ENCODE measurements at regions not wholly inside any gene's neighbourhood (a gene's known extent, or its start where the extent isn't known, plus 50 kb on each side); places are given as distances from the start of the nearest gene placed in this dataset.

DNA sequence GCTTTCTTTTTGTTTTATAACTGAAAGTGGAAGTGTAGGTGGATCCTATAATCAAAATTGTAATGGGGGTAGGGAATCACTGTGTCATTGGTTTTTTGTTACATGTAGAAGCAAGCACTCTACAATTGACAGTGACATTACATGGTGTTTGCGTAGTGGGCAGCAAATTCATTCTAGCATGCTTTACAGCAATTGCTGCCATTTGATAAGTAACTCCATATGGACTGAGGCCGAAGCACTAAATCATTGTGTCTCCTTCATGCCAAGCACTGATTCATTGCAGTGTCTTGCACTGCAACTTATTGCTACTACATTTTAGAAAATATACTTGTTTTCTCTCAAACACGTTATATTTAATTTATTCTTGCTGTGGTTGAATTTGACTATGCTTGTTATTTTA lies 933.9 kb downstream of the NSUN3 start:
- no peak for DNase-seq (ENCODE audit: low read depth)

DNA sequence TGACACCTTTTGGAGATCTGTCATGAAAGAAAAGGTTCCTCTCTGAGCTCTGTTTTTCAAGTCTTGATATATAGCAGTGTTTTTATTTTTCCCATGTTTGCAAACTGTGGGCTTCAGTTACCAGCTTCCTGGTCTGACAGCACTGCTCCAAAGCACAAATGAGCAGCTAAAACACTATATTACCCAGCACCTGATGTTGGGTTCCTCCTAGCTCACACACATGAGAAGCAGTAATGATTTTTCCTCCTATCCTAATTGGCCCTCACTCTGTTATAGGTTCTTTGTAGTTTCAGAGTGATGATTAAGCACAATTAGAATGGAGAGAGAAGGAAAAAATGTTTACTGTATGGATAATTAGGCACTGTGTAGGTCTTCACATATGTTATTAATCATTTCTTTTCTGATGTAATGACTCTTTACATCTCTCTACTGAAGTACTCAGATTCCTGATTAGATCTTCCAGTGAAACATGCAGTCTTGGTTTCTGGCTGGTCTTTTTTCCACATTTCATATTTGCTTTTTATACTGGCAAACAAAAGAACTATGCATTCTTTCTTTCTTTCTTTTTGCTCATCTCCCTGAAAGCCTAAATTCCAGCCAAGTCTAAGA lies 939.7 kb downstream of the NSUN3 start:
- DNase-seq (ENCODE audit: low read depth): no peak

DNA sequence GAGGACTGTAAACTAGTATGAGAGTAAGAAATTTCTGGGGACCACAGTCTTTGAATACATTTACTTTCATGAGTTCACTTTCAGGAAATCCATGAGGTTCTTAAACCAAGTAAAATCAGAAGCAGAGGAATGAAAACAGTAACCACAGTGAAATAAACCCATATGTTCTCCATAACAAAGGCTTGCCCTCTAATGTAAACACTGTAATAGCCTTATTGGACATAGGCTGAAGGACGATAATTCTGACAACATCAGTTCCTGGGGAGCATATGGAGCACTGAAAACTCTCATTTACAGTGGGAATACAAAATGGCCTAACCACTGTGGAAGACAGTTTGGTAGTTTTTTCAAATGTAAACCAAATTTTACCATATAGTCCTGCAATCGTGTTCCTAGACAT lies 965.8 kb downstream of the NSUN3 start:
- DNase-seq (ENCODE audit: low read depth): no peak

DNA sequence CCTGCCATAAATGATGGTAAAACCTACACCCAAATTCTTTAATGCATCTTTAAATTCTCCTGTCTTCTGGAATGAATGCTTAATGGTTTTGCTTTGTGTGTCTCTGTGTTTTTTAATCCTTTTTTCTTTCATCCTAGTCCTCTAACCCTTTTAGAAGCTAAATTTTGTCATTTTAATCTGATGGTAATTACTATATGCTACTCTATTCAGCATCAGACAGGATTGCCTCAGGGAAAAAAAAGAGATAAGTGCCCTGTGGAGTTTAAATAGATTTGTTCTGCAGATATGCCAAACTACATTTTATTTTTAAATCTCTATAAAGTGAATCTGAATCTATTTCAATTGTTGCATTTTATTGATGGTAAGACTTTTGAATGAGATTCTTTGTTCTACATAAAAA lies 966.8 kb downstream of the NSUN3 start:
- no peak for DNase-seq (ENCODE audit: low read depth)

DNA sequence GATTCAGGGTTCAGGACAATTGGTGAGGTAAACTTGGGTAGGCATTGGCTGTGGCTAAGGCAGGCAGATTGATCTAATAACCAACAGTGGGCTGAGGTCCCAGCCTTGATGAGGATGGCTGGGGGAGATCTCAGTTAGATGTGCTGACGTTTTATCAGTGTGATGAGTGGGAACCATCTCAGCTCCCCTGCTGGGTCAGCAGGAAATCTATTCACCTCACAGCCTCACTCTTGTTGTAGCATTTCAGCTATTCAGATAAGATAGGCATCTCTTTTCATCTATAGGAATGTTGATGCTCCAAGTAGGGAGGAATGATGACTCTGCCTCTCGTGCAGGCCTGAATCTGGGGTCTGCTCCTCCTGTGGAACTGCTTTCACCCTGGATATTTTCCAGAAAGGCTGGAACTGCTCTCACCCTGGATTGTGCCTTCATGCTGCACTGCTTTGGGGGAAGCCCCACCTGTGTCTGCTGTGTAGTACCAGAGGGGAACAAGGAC lies 973.7 kb downstream of the NSUN3 start:
- no peak for DNase-seq (ENCODE audit: low read depth)

DNA sequence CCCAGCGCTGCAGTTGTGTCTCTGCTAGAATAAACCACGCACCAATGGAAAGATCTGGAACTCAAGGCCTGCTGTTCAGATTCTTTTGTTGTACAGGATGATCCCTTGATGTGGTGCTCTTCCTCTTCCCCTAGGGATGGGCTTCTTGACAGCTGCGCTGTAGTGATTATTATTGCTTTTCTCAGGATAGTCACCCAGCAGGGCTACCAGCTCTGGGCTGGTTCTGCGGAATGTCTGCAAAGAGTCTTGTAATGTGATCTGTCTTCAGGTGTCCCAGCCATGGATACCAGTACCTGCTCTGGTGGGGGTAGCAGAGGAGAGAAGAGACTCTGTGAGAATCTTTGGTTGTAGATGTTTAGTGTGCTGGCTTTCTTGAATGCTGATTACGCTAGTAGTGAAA lies 974.2 kb downstream of the NSUN3 start:
- DNase-seq (ENCODE audit: low read depth): no peak

DNA sequence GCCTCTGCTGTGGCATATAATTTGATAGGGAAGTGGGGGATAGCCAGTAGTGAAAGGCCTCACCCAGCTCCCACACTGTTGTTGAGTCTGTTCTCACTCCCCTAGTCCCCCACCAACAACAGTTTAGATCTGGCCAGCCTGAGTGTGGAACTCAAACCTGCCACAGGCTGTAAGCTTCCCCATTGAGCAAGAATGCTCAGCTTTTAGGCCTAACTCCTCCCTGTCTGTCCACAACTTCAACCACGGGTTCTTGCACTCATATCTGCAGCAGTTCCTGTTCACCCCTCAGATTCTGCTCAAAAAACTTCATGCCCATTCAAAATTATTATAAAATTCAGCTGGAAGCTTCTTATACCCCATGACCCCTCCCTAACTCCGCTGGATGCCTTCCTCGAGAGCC lies 975.1 kb downstream of the NSUN3 start:
- DNase-seq (ENCODE audit: low read depth): no peak

DNA sequence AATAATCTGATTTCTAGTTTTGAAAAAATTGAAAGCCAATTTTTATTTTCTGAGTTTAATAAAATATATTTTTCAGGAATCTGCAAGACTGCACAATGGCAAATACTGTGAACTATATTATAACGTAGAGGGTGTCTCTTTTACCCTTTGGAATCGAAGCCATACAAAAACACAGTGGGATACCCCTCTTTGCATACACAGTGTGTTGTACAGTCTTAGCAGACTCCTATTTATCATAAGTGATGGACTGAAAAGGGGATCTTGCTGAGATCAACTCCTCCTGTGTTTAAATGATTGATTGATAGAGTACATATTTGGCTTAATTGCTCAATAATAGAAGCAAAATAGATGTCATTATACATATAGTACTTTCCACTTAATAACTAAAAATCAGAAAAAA lies 981.2 kb downstream of the NSUN3 start:
- DNase-seq (ENCODE audit: low read depth): no peak

DNA sequence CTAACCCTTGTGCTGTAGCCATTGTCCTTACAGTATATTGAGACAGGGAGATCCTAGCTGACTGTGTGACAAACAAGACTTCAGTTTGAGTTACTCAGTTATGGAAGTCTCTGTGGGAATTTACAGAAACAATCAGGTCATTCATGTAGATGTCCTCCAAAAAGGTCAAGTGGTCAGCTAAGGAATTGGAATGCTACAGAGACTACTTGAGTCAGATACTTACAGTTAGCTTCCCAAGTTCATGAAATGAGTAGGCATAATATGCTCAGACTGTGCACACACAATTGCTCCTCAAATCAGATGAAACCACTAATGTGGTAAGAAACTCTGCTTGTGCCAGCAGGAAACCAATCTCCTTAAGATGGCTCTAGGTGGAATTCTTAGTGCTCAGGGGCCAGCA lies 985.7 kb downstream of the NSUN3 start:
- DNase-seq (ENCODE audit: low read depth): no peak

DNA sequence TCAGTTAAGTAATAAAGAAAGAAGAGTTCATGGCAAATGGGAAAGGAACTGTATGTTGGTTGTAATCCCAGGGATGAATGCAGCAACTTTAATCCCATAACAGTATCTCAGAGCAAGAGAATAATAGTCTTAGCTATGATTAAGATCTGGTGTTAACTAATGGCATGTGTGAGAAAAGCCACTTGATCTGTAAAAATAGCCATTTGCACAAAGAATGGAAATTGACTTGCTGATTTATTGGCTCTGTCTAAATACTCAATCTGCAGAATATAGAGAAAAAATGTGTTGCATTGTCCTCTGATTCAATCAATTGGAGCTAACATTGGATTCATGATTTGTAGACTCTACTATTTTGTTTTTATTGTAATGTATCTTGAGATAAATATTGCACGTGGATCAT lies 987.0 kb downstream of the NSUN3 start:
- DNase-seq (ENCODE audit: low read depth): no peak

DNA sequence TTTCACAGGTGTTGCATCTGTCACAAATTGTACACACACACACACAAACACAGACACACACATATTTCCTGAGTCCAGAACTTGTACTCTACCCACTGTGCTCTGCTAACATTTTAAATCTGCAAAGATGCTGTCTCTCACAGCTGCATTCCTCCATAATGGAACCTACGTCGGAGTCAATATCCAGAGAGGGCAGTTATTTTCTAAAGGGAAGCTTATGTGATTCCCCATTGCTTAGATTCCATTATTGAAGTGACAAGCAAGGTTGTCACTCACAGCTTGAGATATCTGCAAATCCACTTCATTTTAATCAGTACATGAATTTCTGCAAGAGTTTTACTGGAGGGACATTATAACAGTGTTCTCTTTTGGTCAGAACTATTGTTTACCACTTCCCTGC lies 992.4 kb downstream of the NSUN3 start:
- DNase-seq (ENCODE audit: low read depth): no peak

DNA sequence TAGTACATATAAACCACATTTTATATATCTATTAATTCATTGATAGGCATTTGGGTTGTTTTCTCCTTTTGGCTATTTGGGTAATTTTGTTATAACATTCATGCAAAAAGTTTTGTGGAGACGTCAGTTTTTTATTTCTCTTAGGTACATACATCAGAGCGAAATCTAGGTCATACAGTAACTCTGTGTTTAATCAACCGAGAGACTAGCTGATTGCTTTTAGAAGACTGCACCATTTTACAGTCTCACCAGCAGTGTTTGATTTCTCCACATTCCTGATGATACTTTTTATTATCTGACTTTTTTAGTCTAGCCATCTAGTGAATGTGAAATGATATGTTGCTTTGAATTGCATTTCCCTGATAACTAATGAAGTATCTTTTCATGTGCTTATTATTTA lies 1019.3 kb downstream of the NSUN3 start:
- no peak for DNase-seq (ENCODE audit: low read depth)

DNA sequence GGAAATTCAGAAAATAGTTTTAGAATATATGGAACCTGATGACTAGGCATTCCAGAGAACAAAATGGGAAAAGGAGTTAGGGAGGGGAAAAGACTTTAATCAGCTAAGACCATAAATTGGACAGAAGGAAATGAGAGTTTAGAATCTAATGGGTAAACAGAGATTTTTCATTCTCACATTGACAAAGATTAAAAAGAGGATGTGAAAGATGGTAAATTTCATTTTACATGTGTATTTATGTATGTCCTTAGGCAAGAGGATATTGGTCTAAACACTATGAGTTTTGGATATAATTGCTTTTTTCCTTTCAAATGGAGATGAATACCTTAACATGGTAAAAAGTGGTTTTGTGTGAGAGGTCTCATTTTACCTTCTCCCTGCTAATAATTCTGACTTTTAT lies 1021.9 kb downstream of the NSUN3 start:
- DNase-seq (ENCODE audit: low read depth): no peak

DNA sequence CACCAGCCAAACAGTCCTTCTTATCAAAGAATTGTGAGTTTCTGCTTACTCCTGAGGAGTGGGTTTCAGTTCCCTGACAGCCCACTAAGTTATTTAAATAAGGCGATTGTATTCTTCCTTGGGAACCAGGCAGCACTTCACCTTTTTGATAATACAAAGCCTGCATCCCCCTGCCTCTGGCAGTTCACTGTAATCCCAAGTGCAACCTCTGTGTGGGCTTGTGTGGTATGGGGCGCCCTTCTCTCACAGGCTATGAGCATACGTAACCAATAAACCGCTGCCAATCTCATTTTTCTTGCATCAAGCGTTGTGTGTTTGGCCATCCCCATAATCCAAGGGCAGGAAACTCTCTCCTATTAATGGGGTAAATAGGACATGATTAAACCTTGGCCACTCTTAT lies 1025.6 kb downstream of the NSUN3 start:
- no peak for DNase-seq (ENCODE audit: low read depth)

DNA sequence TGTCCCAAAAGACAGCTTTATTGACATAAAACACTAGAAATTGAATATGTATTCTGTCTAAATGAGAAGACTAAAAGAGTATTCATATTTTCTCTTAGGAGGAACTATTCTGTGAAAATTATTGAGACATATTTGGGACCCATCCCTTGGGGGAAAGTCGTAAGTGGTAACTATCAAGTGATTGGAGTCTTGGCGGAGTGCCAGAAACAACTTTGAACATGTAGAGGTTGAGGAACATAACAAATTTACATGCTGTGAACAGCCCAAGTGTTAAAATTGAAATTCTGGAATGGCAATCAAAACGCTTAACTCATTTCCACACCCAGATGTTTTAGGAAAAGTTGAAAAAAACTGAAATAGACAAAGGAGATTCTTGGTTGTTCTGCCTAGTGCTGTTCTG lies 1034.6 kb downstream of the NSUN3 start:
- DNase-seq (ENCODE audit: low read depth): no peak

DNA sequence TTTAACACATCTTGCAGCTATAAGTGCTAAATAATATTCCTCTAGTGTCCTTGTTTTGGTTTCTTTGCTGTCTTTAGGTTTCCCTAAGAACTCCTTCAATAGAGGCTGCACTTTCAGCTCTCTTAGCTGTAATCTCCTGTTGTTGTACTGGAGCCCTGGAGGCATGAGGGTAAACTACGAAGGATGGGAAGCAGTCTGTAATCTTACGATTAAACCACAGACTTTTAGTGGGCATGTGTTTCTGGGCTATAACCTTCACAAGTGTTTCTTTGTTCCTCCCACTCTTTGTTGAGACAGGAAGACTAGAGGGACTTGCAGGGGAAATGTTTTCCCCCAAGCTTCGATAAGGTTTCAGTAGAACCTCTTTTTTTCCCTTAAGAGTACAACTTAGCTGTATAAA lies 1058.1 kb downstream of the NSUN3 start:
- no peak for DNase-seq (ENCODE audit: low read depth)

DNA sequence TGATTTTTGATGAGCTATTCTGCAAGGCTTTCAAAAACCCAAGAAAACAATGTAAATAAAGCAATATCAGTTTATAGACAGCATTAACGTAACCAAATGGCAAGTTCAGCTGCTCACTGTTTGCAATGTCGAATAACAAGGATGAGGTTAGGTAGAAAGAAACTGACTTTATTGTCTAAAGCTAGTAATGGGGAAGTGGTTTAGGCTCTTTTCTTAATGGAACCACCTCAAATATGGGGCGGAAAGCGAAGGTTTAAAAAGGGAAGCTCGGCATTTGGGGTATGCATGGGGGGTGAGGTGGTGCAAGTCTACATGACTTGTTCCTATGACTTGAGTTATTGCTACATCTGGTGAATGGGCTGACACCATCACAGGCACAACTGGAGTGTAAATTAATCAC lies 1060.2 kb downstream of the NSUN3 start:
- DNase-seq (ENCODE audit: low read depth): no peak

DNA sequence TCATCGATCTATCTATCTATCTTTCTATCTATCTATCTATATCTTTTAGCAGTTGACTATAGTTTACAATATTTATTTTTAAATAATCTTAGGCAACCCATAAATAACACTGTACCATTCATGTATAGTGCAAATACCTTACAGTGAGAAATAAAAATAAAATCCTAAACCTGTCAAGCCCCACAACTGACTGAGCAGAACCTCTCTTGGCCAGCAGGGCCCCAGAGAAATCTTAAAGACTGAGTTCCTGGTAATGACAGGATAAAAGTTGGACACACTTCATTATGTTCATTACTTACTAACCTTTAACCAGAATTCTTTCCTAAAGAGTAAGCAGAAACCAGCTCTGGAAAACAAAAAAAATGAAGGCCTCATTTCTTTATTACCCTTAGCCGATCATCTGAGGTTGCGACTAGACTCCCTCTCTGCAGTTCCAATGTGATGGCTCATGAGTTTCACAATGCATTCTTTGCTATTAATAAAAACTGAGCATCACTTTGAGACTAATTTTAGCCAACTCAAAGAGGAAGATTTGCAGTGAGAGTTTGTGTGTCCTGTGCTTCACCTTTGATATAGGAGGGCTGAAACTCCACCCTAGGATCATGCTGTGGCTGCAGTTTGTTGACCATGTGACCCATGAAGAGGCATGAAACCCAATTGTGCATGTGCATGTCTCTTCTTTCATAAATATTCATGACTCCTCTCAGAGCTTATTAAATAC lies 1072.0 kb downstream of the NSUN3 start:
- no peak for DNase-seq (ENCODE audit: low read depth)

DNA sequence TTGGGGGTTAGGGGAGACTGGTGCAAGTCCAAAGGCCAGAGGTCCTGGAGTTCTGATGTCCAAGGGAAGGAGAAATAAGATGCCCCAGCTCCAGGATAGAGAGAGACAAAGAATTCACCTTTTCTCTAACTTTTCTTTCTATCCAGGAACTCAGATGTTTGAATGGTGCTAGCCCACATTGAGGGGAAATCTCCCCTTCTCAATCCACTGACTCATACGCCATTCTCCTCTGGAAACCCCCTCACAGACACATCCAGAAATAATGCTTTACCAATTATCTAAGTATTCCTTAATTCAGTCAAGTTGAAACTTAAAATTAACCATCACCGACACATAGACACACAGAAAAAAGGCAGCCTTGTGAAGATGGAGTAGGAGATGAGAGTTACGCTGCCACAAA lies 1085.2 kb downstream of the NSUN3 start:
- DNase-seq (ENCODE audit: low read depth): no peak

DNA sequence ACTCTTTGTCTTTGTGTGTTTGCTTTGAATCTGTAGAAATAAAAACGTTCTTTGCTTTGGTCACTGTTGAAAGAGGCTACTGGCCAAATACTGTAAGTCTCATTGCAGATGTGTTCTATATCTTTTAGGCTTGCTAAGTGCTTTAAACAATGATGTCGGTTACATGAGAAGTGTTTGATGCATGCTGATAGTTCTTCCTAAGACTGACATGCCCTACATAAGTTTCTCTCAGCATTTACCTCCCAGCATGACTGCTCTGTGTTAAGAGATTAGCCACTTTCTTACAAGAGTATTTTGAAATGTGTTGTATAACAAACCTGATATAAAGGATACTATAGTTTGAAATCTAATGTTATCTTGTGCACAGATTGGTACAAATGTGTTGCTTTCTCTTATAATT lies 1088.7 kb downstream of the NSUN3 start:
- no peak for DNase-seq (ENCODE audit: low read depth)

DNA sequence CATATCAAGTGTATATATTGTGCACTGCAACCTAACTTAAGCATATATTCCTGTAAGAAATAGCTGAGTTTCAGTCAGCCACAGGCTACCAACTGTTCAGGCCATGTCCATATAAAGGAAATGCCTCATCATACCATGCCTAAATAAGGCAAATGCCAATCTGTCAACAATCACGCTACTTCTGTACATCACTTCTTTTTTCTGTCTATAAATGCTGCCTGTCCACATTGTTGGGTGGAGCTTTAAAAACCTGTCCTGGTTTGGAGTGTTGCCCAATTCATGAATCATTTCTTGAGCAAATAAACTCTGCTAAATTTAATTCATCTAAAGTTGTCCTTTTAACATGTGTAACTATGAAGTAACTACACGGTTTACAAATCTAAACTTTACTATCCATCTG lies 1091.9 kb downstream of the NSUN3 start:
- no peak for DNase-seq (ENCODE audit: low read depth)

DNA sequence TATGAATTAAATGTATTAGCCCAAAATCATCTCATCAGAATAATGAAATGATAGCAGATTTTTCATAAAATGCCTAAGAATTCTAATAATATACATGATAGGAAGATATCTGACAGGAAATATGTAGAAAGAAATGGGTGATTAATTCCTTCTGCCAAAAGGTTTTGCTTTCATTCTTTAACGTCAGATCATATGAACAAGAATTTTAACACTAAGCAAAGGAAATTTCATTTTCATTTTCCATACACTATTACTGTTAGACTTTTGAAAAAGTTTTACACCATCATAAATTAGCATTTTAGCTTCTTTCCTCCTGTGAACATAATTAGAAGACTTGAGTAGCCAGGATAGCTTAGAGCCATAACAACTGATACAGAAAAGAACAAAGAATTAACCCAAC lies 1099.9 kb downstream of the NSUN3 start:
- no peak for DNase-seq (ENCODE audit: low read depth)

DNA sequence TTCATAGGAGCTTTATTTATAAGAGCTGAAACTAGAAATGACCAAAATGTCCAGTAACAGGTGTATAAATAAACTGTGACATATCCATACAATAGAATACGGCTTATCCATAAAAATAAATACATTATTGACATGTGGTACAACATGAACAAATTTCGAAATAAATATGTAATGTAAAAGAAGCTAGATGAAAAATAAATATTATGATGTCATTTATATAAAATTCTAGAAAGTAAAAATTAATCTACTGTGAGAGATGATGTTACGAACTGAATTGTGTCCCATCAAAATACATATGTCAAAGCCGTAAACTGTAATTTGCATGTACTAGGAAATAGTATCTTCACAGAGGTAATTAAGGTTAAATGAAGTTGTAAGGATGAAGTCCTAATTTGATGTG lies 1104.9 kb downstream of the NSUN3 start:
- no peak for DNase-seq (ENCODE audit: low read depth)

DNA sequence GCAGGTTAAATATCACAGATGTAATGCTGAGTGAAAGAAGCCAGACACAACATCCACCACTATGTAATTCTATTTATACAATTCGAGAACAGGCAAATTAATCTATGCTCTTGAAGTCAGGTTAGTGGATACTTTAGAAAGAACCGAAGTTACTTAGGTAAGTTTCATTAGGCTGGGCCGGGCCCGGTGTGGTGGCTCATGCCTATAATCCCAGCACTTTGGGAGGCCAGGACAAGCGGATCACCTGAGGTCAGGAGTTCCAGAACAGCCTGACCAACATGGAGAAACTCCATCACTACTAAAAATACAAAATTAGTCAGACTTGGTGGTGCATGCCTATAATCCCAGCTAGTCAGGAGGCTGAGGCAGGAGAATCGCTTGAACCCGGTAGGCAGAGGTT lies 1105.7 kb downstream of the NSUN3 start:
- DNase-seq (ENCODE audit: low read depth): no peak
